B cell (primary cell): ENCODE measurements at regions not wholly inside any gene's neighbourhood (a gene's known extent, or its start where the extent isn't known, plus 50 kb on each side); places are given as distances from the start of the nearest gene placed in this dataset.

Experiments used
- ATAC-seq: fragments of 200-7000 bp; cut with Tn5 transposase; one replicate; pipeline ENCODE4 v1.10.0; 2021; ENCODE audit warnings: low read depth, mild to moderate bottlenecking, moderate number of reproducible peaks, moderate library complexity
- CTCF ChIA-PET: fragments of 350-600 bp; sonication (Branson Sonifier 250); formaldehyde crosslinking; loops from one replicate; lab custom pipeline; 2021; ENCODE audit warnings: antibody characterized with exemption, inconsistent platforms; lab: Charles Lee
- POLR2A ChIA-PET: fragments of 350-600 bp; sonication (Branson Sonifier 250); formaldehyde crosslinking; loops from one replicate; lab custom pipeline; 2021; ENCODE audit warnings: antibody characterized with exemption; lab: Charles Lee
- DNase-seq: peaks from one replicate; pipeline ENCODE4 v3.0.0; 2013
- H2AFZ ChIP-seq: 2 replicates; pipeline ENCODE4 v1.6.1; 2012; ENCODE audit warnings: mild to moderate bottlenecking, low read depth, low read length; ENCODE audit not compliant: insufficient read depth, poor library complexity, severe bottlenecking
- H3K27ac ChIP-seq, 2 donors: 1 replicate in 1 of 2; 2 replicates in 1 of 2; pipeline ENCODE4 v1.5.1; 2012 to 2013; ENCODE audit warnings: low read length in 2 of 2, mild to moderate bottlenecking in 2 of 2, moderate library complexity in 1 of 2
- H3K27me3 ChIP-seq, 4 experiments: fragments of 200-600 bp in 1 of 4; sonication (generic) in 1 of 4; replicated peaks in 1 of 4; 1 replicate in 2 of 4; 2 replicates in 2 of 4; pipeline versions ENCODE4 v1.6.1 to v1.7.0; 2013 to 2016; ENCODE audit warnings: low read length in 3 of 4, mild to moderate bottlenecking in 2 of 4, mixed read lengths in 1 of 4, moderate library complexity in 1 of 4; ENCODE audit not compliant: insufficient read depth in 4 of 4, control insufficient read depth in 3 of 4; ENCODE audit errors: control extremely low read depth in 1 of 4
- H3K36me3 ChIP-seq, 2 experiments: replicated peaks in 1 of 2; 1 replicate in 1 of 2; 2 replicates in 1 of 2; pipeline versions ENCODE4 v1.6.1 to v1.7.1; 2013; ENCODE audit warnings: low read length in 1 of 2; ENCODE audit not compliant: insufficient read depth in 2 of 2, control insufficient read depth in 1 of 2; ENCODE audit errors: control extremely low read depth in 1 of 2, extremely low read depth in 1 of 2
- H3K4me1 ChIP-seq, 2 donors: fragments of 200-600 bp in 1 of 2; sonication (generic) in 1 of 2; 1 replicate in 1 of 2; 2 replicates in 1 of 2; pipeline versions ENCODE4 v1.5.1 to v1.6.1; 2013 to 2017; ENCODE audit warnings: low read length in 2 of 2; ENCODE audit not compliant: control insufficient read depth in 2 of 2, insufficient read depth in 2 of 2
- H3K4me2 ChIP-seq: replicated peaks from 2 replicates; pipeline ENCODE3; 2012; ENCODE audit warnings: mild to moderate bottlenecking, low read depth, low read length; ENCODE audit not compliant: poor library complexity, severe bottlenecking
- H3K4me3 ChIP-seq, 5 experiments: fragments of 200-600 bp in 1 of 5; sonication (generic) in 1 of 5; 1 replicate in 3 of 5; 2 replicates in 2 of 5; pipeline versions ENCODE4 v1.5.1 to v1.7.0; 2011 to 2016; ENCODE audit warnings: low read length in 4 of 5, mild to moderate bottlenecking in 4 of 5, low read depth in 2 of 5, control low read depth in 1 of 5, moderate library complexity in 1 of 5; ENCODE audit not compliant: insufficient read depth in 1 of 5; ENCODE audit errors: control extremely low read depth in 1 of 5, extremely low read depth in 1 of 5
- H3K79me2 ChIP-seq: fragments of 200-600 bp; sonication (generic); one replicate; pipeline ENCODE4 v1.6.0; 2016; ENCODE audit warnings: low read length; ENCODE audit not compliant: control insufficient read depth, insufficient read depth
- H3K9ac ChIP-seq: fragments of 200-600 bp; sonication (generic); 2 replicates; pipeline ENCODE4 v1.6.1; 2017; ENCODE audit warnings: mild to moderate bottlenecking, low read length, moderate library complexity
- H3K9me3 ChIP-seq, 3 donors: one replicate each; pipeline versions ENCODE4 v1.6.1 to v1.7.1; 2013; ENCODE audit warnings: low read length in 2 of 3; ENCODE audit not compliant: control insufficient read depth in 2 of 3, insufficient read depth in 1 of 3; ENCODE audit errors: control extremely low read depth in 1 of 3
- H4K20me1 ChIP-seq: 2 replicates; pipeline ENCODE4 v1.6.0; 2012; ENCODE audit warnings: mild to moderate bottlenecking, low read length; ENCODE audit not compliant: insufficient read depth, control insufficient read depth, poor library complexity, severe bottlenecking
- H3K27ac Mint-ChIP-seq: one replicate; pipeline ENCODE4 v1.8.0; 2021; ENCODE audit warnings: mixed read lengths
- H3K27me3 Mint-ChIP-seq: one replicate; pipeline ENCODE4 v1.8.0; 2021; ENCODE audit warnings: mixed read lengths
- H3K4me1 Mint-ChIP-seq: one replicate; pipeline ENCODE4 v1.8.0; 2021; ENCODE audit warnings: mixed read lengths
- H3K4me3 Mint-ChIP-seq: one replicate; pipeline ENCODE4 v1.8.0; 2021; ENCODE audit warnings: mixed read lengths
- H3K9me3 Mint-ChIP-seq: one replicate; pipeline ENCODE4 v1.8.0; 2022; ENCODE audit warnings: mixed read lengths; ENCODE audit not compliant: insufficient read depth
- EZH2 ChIP-seq: IDR thresholded peaks from 2 replicates; pipeline ENCODE4 v1.6.1; 2012; ENCODE audit warnings: borderline replicate concordance, low read depth, mild to moderate bottlenecking, moderate library complexity, low read length; ENCODE audit not compliant: insufficient read depth, poor library complexity, severe bottlenecking
- WGBS: methylation state at CpG from one replicate; pipeline ENCODE4 v1.1.5; 2013; ENCODE audit warnings: missing lambda C conversion rate; ENCODE audit not compliant: insufficient coverage; 5-methylcytosine and 5-hydroxymethylcytosine counted together
- intact Hi-C: fragments of 100-400 bp; cut with micrococcal nuclease; formaldehyde crosslinking; loops from one replicate; pipeline ENCODE4 v1.10.0; 2022
- TF ChIP-seq, protein P1 (sequence below): fragments of 200-600 bp; IDR thresholded peaks from one replicate; pipeline ENCODE4 v1.8.0; 2022; ENCODE audit warnings: antibody characterized with exemption, mild to moderate bottlenecking

DNA sequence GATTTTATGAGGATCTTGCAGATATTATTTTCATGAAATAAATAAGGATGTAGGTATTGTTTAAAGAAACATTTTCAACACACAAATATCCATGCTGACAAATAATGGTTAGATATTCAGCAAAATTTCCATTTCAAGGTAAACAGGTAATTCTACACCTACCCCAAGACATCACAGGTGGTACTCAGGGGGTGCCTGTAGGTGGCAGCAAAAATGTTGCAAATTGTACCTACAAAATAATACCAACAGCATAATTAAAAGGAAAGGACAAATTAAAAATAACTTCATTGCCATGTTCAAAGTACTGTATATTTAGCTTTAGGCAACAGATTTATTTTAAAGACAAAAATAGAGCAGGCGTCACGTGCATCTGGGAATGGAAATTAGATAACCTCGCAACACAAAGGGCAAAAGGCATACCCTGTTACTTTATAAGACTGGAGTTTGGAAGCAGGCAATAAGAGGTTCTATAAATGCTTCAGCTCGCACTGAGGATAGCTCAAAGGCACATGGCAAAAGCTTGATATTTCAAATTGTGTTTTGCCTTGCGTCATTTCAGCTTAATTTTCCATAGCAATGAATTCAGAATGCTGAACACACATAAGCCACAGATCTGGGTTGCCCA, 630.5 kb downstream of the TDRD15 start:
- no peak for TF ChIP-seq EZH2
- TF ChIP-seq, protein P1, sequence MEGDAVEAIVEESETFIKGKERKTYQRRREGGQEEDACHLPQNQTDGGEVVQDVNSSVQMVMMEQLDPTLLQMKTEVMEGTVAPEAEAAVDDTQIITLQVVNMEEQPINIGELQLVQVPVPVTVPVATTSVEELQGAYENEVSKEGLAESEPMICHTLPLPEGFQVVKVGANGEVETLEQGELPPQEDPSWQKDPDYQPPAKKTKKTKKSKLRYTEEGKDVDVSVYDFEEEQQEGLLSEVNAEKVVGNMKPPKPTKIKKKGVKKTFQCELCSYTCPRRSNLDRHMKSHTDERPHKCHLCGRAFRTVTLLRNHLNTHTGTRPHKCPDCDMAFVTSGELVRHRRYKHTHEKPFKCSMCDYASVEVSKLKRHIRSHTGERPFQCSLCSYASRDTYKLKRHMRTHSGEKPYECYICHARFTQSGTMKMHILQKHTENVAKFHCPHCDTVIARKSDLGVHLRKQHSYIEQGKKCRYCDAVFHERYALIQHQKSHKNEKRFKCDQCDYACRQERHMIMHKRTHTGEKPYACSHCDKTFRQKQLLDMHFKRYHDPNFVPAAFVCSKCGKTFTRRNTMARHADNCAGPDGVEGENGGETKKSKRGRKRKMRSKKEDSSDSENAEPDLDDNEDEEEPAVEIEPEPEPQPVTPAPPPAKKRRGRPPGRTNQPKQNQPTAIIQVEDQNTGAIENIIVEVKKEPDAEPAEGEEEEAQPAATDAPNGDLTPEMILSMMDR = no peak
- H3K27me3 Mint-ChIP-seq = no peaks in the 10 kb centered on the region
- Histone ChIP-seq H3K27me3 (no peaks in the 10 kb centered on the region), H3K4me1 (no peaks in the 10 kb centered on the region), H3K79me2 (no peaks in the 10 kb centered on the region), H4K20me1 (no peaks in the 10 kb centered on the region), H3K27ac (no peak overlapping the region), H3K9ac (no peak overlapping the region), H3K36me3 (no peaks in the 10 kb centered on the region), H3K4me3 (no peak overlapping the region), H3K4me2 (no peak overlapping the region), H3K9me3 (peaks cover 0 to 6% (median 0%) of the 10 kb centered on the region in 3 donors), H2AFZ (no peak overlapping the region)
- ChIA-PET POLR2A (no interaction called here), CTCF (no interaction called here)
- intact Hi-C loops = no loop called here
- 77% methylated on average over 5 of the region's 5 CpGs for WGBS
- no peak overlapping the region for H3K27ac Mint-ChIP-seq
- DNase-seq = no peak
- ATAC-seq = no peak
- no peaks in the 10 kb centered on the region for H3K4me1 Mint-ChIP-seq
- no peak overlapping the region for H3K4me3 Mint-ChIP-seq
- peaks cover 5% of the 10 kb centered on the region for H3K9me3 Mint-ChIP-seq

DNA sequence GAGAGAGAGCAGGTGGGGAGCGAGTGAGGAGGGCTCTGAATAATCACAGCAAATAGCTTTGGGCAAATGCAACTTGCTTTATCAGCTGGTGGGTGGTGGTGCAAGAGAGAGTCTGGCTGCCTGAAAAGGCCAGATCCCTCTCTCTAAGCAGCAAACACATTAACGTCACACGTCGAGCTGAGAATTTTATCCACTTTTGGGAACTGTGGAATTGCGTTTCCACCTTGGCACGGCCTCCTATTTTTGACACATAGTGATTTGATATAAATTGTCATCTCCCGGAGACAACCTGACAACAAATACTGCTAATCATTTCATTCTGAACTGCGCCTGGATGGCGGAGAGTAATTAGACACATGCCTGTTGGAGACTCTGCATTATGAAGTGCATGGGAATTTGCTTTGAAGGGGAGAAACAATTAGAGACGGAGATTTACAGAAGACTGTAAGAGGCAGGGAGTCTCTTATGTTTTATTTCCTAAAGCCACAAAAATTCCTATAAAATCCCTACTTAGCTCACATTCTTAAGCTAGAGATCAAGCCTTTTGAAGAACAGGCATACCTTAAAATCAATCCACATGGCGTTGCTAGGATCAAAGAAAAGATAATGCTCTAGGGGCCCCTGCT, 634.1 kb downstream of the TDRD15 start:
- no peaks in the 10 kb centered on the region for H3K4me1 Mint-ChIP-seq
- H3K27ac Mint-ChIP-seq = no peak overlapping the region
- H3K27me3 Mint-ChIP-seq = no peaks in the 10 kb centered on the region
- H4K20me1 ChIP-seq = no peaks in the 10 kb centered on the region
- no peak overlapping the region for H3K4me3 ChIP-seq
- no peaks in the 10 kb centered on the region for H3K4me1 ChIP-seq
- no peak overlapping the region for H3K4me3 Mint-ChIP-seq
- peaks cover 0 to 13% (median 0%) of the 10 kb centered on the region in 3 donors for H3K9me3 ChIP-seq
- WGBS = 52% methylated on average over 2 of the region's 11 CpGs
- no peak overlapping the region for H3K4me2 ChIP-seq
- no peak overlapping the region for H2AFZ ChIP-seq
- H3K9me3 Mint-ChIP-seq = no peaks in the 10 kb centered on the region
- no peaks in the 10 kb centered on the region for H3K36me3 ChIP-seq
- no peaks in the 10 kb centered on the region for H3K27me3 ChIP-seq
- H3K27ac ChIP-seq = no peak overlapping the region
- CTCF ChIA-PET = no interaction called here
- ATAC-seq (no peak), DNase-seq (no peak)
- POLR2A ChIA-PET = no interaction called here
- intact Hi-C loops = no loop called here
- no peaks in the 10 kb centered on the region for H3K79me2 ChIP-seq
- no peak overlapping the region for H3K9ac ChIP-seq
- TF ChIP-seq, protein P1 = no peak
- TF ChIP-seq EZH2 = no peak
